ENCODE measurements at regions not wholly inside any gene's neighbourhood (a gene's known extent, or its start where the extent isn't known, plus 50 kb on each side); places are given as distances from the start of the nearest gene placed in this dataset.

GRCh38 chr6:157762636-157763035 lies 60.4 kb upstream of the SNX9 start:
- Histone ChIP-seq H3K4me1 (peaks cover 33 to 35% (median 34%) of the 10 kb centered on the region in 4 donors), H3K9me3 (no peaks in the 10 kb centered on the region), H3K27ac (replicated peaks in 1 of 4) (no peak overlapping the region), H3K4me3 (no peak overlapping the region), H3K36me3 (no peaks in the 10 kb centered on the region), H3K27me3 (no peaks in the 10 kb centered on the region)
- WGBS: 62% methylated on average over 7 of the region's 7 CpGs
- DNase-seq (ENCODE audit: extremely low spot score): peak; percentile 47
- TF ChIP-seq POLR2AphosphoS5 (IDR thresholded peaks at IDR 0.05) (no peak), EP300 (IDR thresholded peaks at IDR 0.05) (no peak), POLR2A (IDR thresholded peaks at IDR 0.05; ENCODE audit: low read depth) (no peak), CTCF (IDR thresholded peaks at IDR 0.05) (no peak)
- intact Hi-C loops (cut with DNase I): no loop called here

GRCh38 chr6:157763129-157763903 lies 59.7 kb upstream of the SNX9 start:
- Histone ChIP-seq H3K27ac (replicated peaks in 1 of 4) (peak overlapping the region; percentile 57 to 72 (median 68)), H3K36me3 (no peaks in the 10 kb centered on the region), H3K27me3 (no peaks in the 10 kb centered on the region), H3K9me3 (no peaks in the 10 kb centered on the region), H3K4me3 (no peak overlapping the region), H3K4me1 (peaks cover 31 to 35% (median 32%) of the 10 kb centered on the region in 4 donors)
- intact Hi-C loops (cut with DNase I): no loop called here
- DNase-seq (ENCODE audit: extremely low spot score): no peak
- 64% methylated on average over 12 of the region's 13 CpGs for WGBS
- TF ChIP-seq POLR2AphosphoS5 (IDR thresholded peaks at IDR 0.05) (peak; percentile 22 to 26), POLR2A (IDR thresholded peaks at IDR 0.05; ENCODE audit: low read depth) (no peak)

GRCh38 chr6:157763904-157764177 lies 59.2 kb upstream of the SNX9 start:
- H3K27ac ChIP-seq (replicated peaks in 1 of 4): peak overlapping the region; percentile 57 to 72 (median 68)
- H3K9me3 ChIP-seq: no peaks in the 10 kb centered on the region
- DNase-seq (ENCODE audit: extremely low spot score): no peak
- no peak for TF ChIP-seq POLR2A (IDR thresholded peaks at IDR 0.05; ENCODE audit: low read depth)
- no peak for TF ChIP-seq POLR2AphosphoS5 (IDR thresholded peaks at IDR 0.05)
- no peak for TF ChIP-seq EP300 (IDR thresholded peaks at IDR 0.05)
- 39% methylated on average over 3 of the region's 3 CpGs for WGBS
- intact Hi-C loops (cut with DNase I): no loop called here
- H3K4me1 ChIP-seq: peaks cover 31 to 35% (median 31%) of the 10 kb centered on the region in 4 donors
- no peaks in the 10 kb centered on the region for H3K27me3 ChIP-seq
- no peak overlapping the region for H3K4me3 ChIP-seq
- H3K36me3 ChIP-seq: no peaks in the 10 kb centered on the region

- TF ChIP-seq CTCF (IDR thresholded peaks at IDR 0.05) (peak in 1 of 3 experiments; percentile 6), POLR2AphosphoS5 (IDR thresholded peaks at IDR 0.05) (peak; percentile 54 to 92), POLR2A (IDR thresholded peaks at IDR 0.05; ENCODE audit: low read depth) (no peak), EP300 (IDR thresholded peaks at IDR 0.05) (no peak)
- H3K4me1 ChIP-seq: peaks cover 31 to 35% (median 33%) of the 10 kb centered on the region in 4 donors
- intact Hi-C loops (cut with DNase I): loop anchor here (5.0 kb wide), 1 partner anchor 58 kb away; the partner anchor contains the start of gene SNX9
- H3K36me3 ChIP-seq: no peaks in the 10 kb centered on the region
- H3K27me3 ChIP-seq: no peaks in the 10 kb centered on the region
- peak overlapping the region in 3 of 4 donors; percentile 6 to 28 (median 8) for H3K4me3 ChIP-seq
- H3K9me3 ChIP-seq: no peaks in the 10 kb centered on the region
- DNase-seq (ENCODE audit: extremely low spot score): no peak
- peak overlapping the region; percentile 57 to 72 (median 68) for H3K27ac ChIP-seq (replicated peaks in 1 of 4)
- WGBS: 15% methylated on average over 14 of the region's 14 CpGs
These were observed 58.6 kb upstream of the SNX9 start for GRCh38 chr6:157764178-157765068.

- TF ChIP-seq POLR2AphosphoS5 (IDR thresholded peaks at IDR 0.05): no peak
- no peak for TF ChIP-seq CTCF (IDR thresholded peaks at IDR 0.05)
- no peak for TF ChIP-seq EP300 (IDR thresholded peaks at IDR 0.05)
- TF ChIP-seq POLR2A (IDR thresholded peaks at IDR 0.05; ENCODE audit: low read depth): no peak
- H3K4me3 ChIP-seq: no peak overlapping the region
- intact Hi-C loops (cut with DNase I): loop anchor here (5.0 kb wide), 1 partner anchor 55 kb away; the partner anchor contains the start of gene SNX9
- no peaks in the 10 kb centered on the region for H3K9me3 ChIP-seq
- peaks cover 24 to 31% (median 28%) of the 10 kb centered on the region in 4 donors for H3K4me1 ChIP-seq
- peak overlapping the region in 2 of 4 donors; percentile 33 to 36 for H3K27ac ChIP-seq (replicated peaks in 1 of 4)
- no peaks in the 10 kb centered on the region for H3K36me3 ChIP-seq
- WGBS: 93% methylated on average over 11 of the region's 11 CpGs
- H3K27me3 ChIP-seq: peaks cover 0 to 9% (median 0%) of the 10 kb centered on the region in 4 donors
- DNase-seq (ENCODE audit: extremely low spot score): no peak
These were observed 55.9 kb upstream of the SNX9 start for GRCh38 chr6:157766901-157767774.
